Panc1 (cell line): ENCODE measurements at regions not wholly inside any gene's neighbourhood (a gene's known extent, or its start where the extent isn't known, plus 50 kb on each side); places are given as distances from the start of the nearest gene placed in this dataset.

ENCODE experiments used
- ATAC-seq: fragments of 200-7000 bp; cut with Tn5 transposase; 2 replicates; pipeline ENCODE4 v1.9.1; 2020; ENCODE audit warnings: mild to moderate bottlenecking, moderate library complexity
- BruUV-seq: library from RNA; stranded (reverse); fragments of 400-500 nt; replicated peaks from 2 replicates; lab custom pipeline; 2021; lab: Mats Ljungman, UMichigan
- CTCF ChIA-PET: fragments of 300-600 bp; sonication (Branson Sonifier 250); formaldehyde crosslinking; loops from one replicate; lab custom pipeline; 2022; ENCODE audit warnings: antibody characterized with exemption; lab: Charles Lee
- POLR2A ChIA-PET: fragments of 300-600 bp; sonication (Branson Sonifier 250); formaldehyde crosslinking; loops from one replicate; lab custom pipeline; 2022; ENCODE audit warnings: antibody characterized with exemption; lab: Charles Lee
- DNase-seq: peaks from one replicate; pipeline ENCODE4 v3.0.0-alpha.2; 2010; ENCODE audit warnings: low read depth, low spot score
- H3K27ac ChIP-seq: 2 replicates; pipeline ENCODE4 v1.5.1; 2011; ENCODE audit warnings: mild to moderate bottlenecking, low read length, inconsistent platforms
- H3K27me3 ChIP-seq: fragments of 200-500 bp; sonication (Bioruptor generic); 2 replicates; pipeline ENCODE4 v1.6.0; 2014; ENCODE audit warnings: low read length, inconsistent platforms; ENCODE audit not compliant: control insufficient read depth, insufficient read depth
- H3K36me3 ChIP-seq: fragments of 200-500 bp; sonication (Bioruptor generic); 2 replicates; pipeline ENCODE4 v1.5.1; 2014; ENCODE audit warnings: inconsistent platforms, mild to moderate bottlenecking, low read length, moderate library complexity; ENCODE audit not compliant: control insufficient read depth, insufficient read depth
- H3K4me1 ChIP-seq: 2 replicates; pipeline ENCODE4 v1.5.1; 2011; ENCODE audit warnings: inconsistent platforms, mild to moderate bottlenecking, low read length, moderate library complexity; ENCODE audit not compliant: control insufficient read depth, insufficient read depth
- H3K4me3 ChIP-seq, 2 experiments: 2 replicates each; pipeline ENCODE4 v1.5.1; 2011 to 2012; ENCODE audit warnings: low read depth in 2 of 2, low read length in 2 of 2, mild to moderate bottlenecking in 2 of 2, inconsistent platforms in 1 of 2, moderate library complexity in 1 of 2
- H3K9me3 ChIP-seq: fragments of 200-500 bp; sonication (Bioruptor generic); 2 replicates; pipeline ENCODE4 v1.5.1; 2014; ENCODE audit warnings: low read depth, mild to moderate bottlenecking, inconsistent platforms, low read length, moderate library complexity; ENCODE audit not compliant: control insufficient read depth, insufficient read depth
- CTCF ChIP-seq: fragments of 450-650 bp; IDR thresholded peaks from 2 replicates; pipeline ENCODE4 v1.5.1; 2017; ENCODE audit warnings: mild to moderate bottlenecking
- POLR2AphosphoS5 ChIP-seq: IDR thresholded peaks from 2 replicates; pipeline ENCODE4 v1.6.1; 2012; ENCODE audit warnings: mild to moderate bottlenecking, low read depth, low read length, moderate library complexity
- REST ChIP-seq, 2 experiments: IDR thresholded peaks; 2 replicates each; pipeline ENCODE4 v1.6.1; 2011 to 2012; ENCODE audit warnings: low read depth in 2 of 2, control low read depth in 1 of 2, low read length in 1 of 2, mild to moderate bottlenecking in 1 of 2, moderate library complexity in 1 of 2; ENCODE audit not compliant: insufficient read depth in 1 of 2
- SIN3A ChIP-seq: IDR thresholded peaks from 2 replicates; pipeline ENCODE4 v1.6.1; 2012; ENCODE audit warnings: low read depth, mild to moderate bottlenecking, low read length, moderate library complexity, borderline replicate concordance; ENCODE audit not compliant: insufficient read depth
- TCF7L2 ChIP-seq: IDR thresholded peaks from 2 replicates; pipeline ENCODE4 v1.6.1; 2011; ENCODE audit warnings: mild to moderate bottlenecking, low read depth, low read length, inconsistent platforms
- in situ Hi-C: cut with HindIII; loops from 2 replicates; pipeline ENCODE4 v1.10.0; 2016; ENCODE audit warnings: low sequenced_read_pairs, low pct_unique_long_range_greater_than_20kb
- intact Hi-C: fragments of 100-400 bp; cut with micrococcal nuclease; formaldehyde crosslinking; loops from one replicate; pipeline ENCODE4 v1.10.0; 2022; ENCODE audit not compliant: unreplicated experiment

GRCh38 chr10:128713471-128713870 is 587.2 kb upstream of the MKI67 start:
- Histone ChIP-seq H3K27me3 (no peaks in the 10 kb centered on the region), H3K27ac (no peak overlapping the region), H3K4me3 (no peak overlapping the region), H3K36me3 (no peaks in the 10 kb centered on the region), H3K9me3 (no peaks in the 10 kb centered on the region), H3K4me1 (no peaks in the 10 kb centered on the region)
- BruUV-seq = no TSS peak
- ChIA-PET CTCF (no interaction called here), POLR2A (no interaction called here)
- in situ Hi-C loops (no loop called here), intact Hi-C loops (no loop called here)
- TF ChIP-seq SIN3A = no peak
- DNase-seq (no peak), ATAC-seq (no peak)

- Histone ChIP-seq H3K4me1 (no peaks in the 10 kb centered on the region), H3K27ac (no peak overlapping the region), H3K36me3 (no peaks in the 10 kb centered on the region), H3K9me3 (no peaks in the 10 kb centered on the region), H3K27me3 (no peaks in the 10 kb centered on the region), H3K4me3 (no peak overlapping the region)
- TF ChIP-seq TCF7L2 = no peak
- TF ChIP-seq CTCF = no peak
- TF ChIP-seq REST (IDR thresholded peaks at IDR 0.05; ENCODE audit: insufficient read depth in 1 of 2, low read depth in 2 of 2, low read length in 1 of 2) = no peak
- TF ChIP-seq SIN3A = no peak
- TF ChIP-seq POLR2AphosphoS5 = no peak
- no TSS peak for BruUV-seq
- CTCF ChIA-PET = no interaction called here
- DNase-seq (no peak), ATAC-seq (no peak)
- intact Hi-C loops = no loop called here
- POLR2A ChIA-PET = no interaction called here
- in situ Hi-C loops = no loop called here
Observed at GRCh38 chr10:128713874-128714570, 587.8 kb upstream of the MKI67 start.

GRCh38 chr10:128714644-128715415 is 588.6 kb upstream of the MKI67 start:
- intact Hi-C loops = no loop called here
- Histone ChIP-seq H3K27ac (no peak overlapping the region), H3K9me3 (no peaks in the 10 kb centered on the region), H3K27me3 (no peaks in the 10 kb centered on the region), H3K4me3 (no peak overlapping the region), H3K36me3 (no peaks in the 10 kb centered on the region), H3K4me1 (no peaks in the 10 kb centered on the region)
- no peak for TF ChIP-seq POLR2AphosphoS5
- TF ChIP-seq TCF7L2 = no peak
- no peak for TF ChIP-seq REST (IDR thresholded peaks at IDR 0.05; ENCODE audit: insufficient read depth in 1 of 2, low read depth in 2 of 2, low read length in 1 of 2)
- TF ChIP-seq SIN3A = no peak
- no peak for TF ChIP-seq CTCF
- CTCF ChIA-PET = no interaction called here
- in situ Hi-C loops = no loop called here
- no TSS peak for BruUV-seq
- DNase-seq (no peak), ATAC-seq (no peak)
- POLR2A ChIA-PET = no interaction called here
